ENCODE measurements at regions not wholly inside any gene's neighbourhood (a gene's known extent, or its start where the extent isn't known, plus 50 kb on each side); places are given as distances from the start of the nearest gene placed in this dataset.
A peak's percentile ranks its signal among the peaks of the same experiment; 100 is the strongest.
"Not testable (repeated sequence)": the region's sequence is repeated elsewhere in the genome, so short reads cannot be mapped to it uniquely, and the experiment has no call there.

GRCh38 chr6:27720607-27721580 is 191.3 kb downstream of the OR2B2 start:
- DNase-seq: peak; percentile 17 to 41

GRCh38 chr6:27719039-27719438 is 193.2 kb downstream of the OR2B2 start:
- DNase-seq: not testable (repeated sequence)

GRCh38 chr6:27706431-27706830 is 205.8 kb downstream of the OR2B2 start:
- no peak for DNase-seq

- no peak for DNase-seq
Measured at GRCh38 chr6:27700337-27700736, 211.9 kb downstream of the OR2B2 start.

- no peak for DNase-seq
Measured at GRCh38 chr6:27694547-27694874, 217.7 kb downstream of the OR2B2 start.

GRCh38 chr6:27693766-27694546 is 218.2 kb downstream of the OR2B2 start:
- peak; percentile 48 to 75 for DNase-seq

GRCh38 chr6:27692133-27692532 is 219.2 kb upstream of the ZNF184 start:
- not testable (repeated sequence) for DNase-seq

GRCh38 chr6:27688014-27688586 is 215.2 kb upstream of the ZNF184 start:
- peak; percentile 90 to 97 for DNase-seq

GRCh38 chr6:27687154-27688013 is 214.5 kb upstream of the ZNF184 start:
- DNase-seq: peak; percentile 90 to 95

- no peak for DNase-seq
Measured at GRCh38 chr6:27685279-27685678, 212.4 kb upstream of the ZNF184 start.

GRCh38 chr6:27684264-27685211 is 211.6 kb upstream of the ZNF184 start:
- DNase-seq: peak; percentile 70 to 88

GRCh38 chr6:27679964-27680694 is 207.2 kb upstream of the ZNF184 start:
- no peak for DNase-seq

GRCh38 chr6:27679308-27679963 is 206.5 kb upstream of the ZNF184 start:
- DNase-seq: no peak

GRCh38 chr6:27678469-27678868 is 205.6 kb upstream of the ZNF184 start:
- no peak for DNase-seq

GRCh38 chr6:27674882-27675281 is 202.0 kb upstream of the ZNF184 start:
- DNase-seq: no peak

- DNase-seq: peak; percentile 76 to 91
Measured at GRCh38 chr6:27672113-27672799, 199.4 kb upstream of the ZNF184 start.

GRCh38 chr6:27669624-27670301 is 196.9 kb upstream of the ZNF184 start:
- peak in 1 of 2 experiments; percentile 40 for DNase-seq

GRCh38 chr6:27669295-27669623 is 196.4 kb upstream of the ZNF184 start:
- peak in 1 of 2 experiments; percentile 40 for DNase-seq

Data from NCI-H524 (cell line).